ENCODE measurements at regions not wholly inside any gene's neighbourhood (a gene's known extent, or its start where the extent isn't known, plus 50 kb on each side); places are given as distances from the start of the nearest gene placed in this dataset.

DNA sequence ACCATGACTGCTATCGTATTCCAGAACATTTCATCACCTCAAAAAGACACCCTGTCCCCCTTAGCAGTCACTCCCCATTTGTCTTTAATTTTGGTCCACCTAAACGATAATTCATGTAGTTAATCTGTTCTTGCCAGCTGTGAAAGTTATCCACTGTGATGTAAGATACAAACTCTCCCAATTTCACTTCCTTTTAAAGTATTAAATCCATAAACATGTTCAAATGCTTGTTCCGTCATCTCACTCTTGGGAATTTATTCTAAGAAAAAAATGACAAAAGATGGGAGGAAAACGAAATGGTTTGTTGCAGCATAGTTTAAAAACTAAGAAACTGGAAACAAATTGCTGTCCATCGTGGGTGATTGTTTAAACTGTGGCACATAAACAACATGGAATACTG, 53.7 kb upstream of the IRF2 start:
- DNase-seq, result no peak

DNA sequence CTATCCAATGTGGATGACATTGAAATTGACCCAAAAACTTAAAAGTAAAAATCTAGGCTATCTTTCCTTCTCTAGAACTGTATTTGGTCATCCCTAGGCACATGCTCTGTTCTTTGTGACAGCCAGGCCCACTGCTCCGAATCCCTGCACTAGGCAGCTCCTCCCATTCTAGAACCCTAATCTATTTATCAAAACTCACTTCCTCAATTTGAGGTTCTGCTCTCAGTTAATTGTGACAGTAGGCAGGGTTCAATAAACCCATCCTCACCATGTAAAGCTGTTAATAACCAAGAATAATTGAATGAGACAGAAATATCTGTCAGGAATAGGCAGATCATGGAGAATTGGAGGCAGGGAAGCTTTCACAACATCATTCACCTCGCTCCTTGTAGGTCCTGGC, 51.9 kb upstream of the IRF2 start:
- DNase-seq, result no peak

Data from NCI-H526 treated with DMSO at 0.1 percent for 48 hours (cell line).